Glomerular endothelial cell (primary cell): ENCODE measurements at regions not wholly inside any gene's neighbourhood (a gene's known extent, or its start where the extent isn't known, plus 50 kb on each side); places are given as distances from the start of the nearest gene placed in this dataset.
A peak's percentile ranks its signal among the peaks of the same experiment; 100 is the strongest.
"Not testable (repeated sequence)": the region's sequence is repeated elsewhere in the genome, so short reads cannot be mapped to it uniquely, and the experiment has no call there.

Experiments
- DNase-seq: peaks from one replicate; pipeline ENCODE4 v3.0.0-alpha.2; 2011; ENCODE audit warnings: low read depth, low spot score; ENCODE audit errors: extremely low read depth

GRCh38 chr21:27768046-27768637 lies 801.3 kb upstream of the ADAMTS5 start:
- DNase-seq: not testable (repeated sequence)

DNA sequence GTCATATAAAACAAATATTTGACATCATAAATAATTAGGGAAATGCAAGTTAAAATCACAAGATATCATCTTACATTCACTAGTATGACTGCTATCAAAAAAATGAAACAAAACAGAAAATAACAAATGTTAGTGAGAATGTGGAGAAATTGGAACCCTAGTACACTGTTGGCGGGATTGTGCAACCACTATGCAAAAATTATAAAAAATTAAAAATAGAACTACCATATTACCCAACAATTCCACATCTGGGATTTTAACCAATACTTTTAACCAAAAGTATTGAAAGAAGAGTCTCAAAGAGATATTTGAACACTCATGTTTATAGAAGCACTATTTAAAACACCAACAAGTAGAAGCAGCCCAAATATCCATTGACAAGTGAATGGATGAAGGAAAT lies 797.2 kb upstream of the ADAMTS5 start:
- DNase-seq: no peak

- DNase-seq: no peak
Observed at GRCh38 chr21:27761623-27762022, 794.7 kb upstream of the ADAMTS5 start.

- no peak for DNase-seq
Observed at GRCh38 chr21:27759820-27760219, 792.9 kb upstream of the ADAMTS5 start.

- DNase-seq: no peak
Observed at GRCh38 chr21:27759091-27759659, 792.3 kb upstream of the ADAMTS5 start.

GRCh38 chr21:27756191-27756590 lies 789.3 kb upstream of the ADAMTS5 start:
- no peak for DNase-seq

- no peak for DNase-seq
Observed at GRCh38 chr21:27743971-27744564, 777.2 kb upstream of the ADAMTS5 start.

GRCh38 chr21:27741736-27742135 lies 774.8 kb upstream of the ADAMTS5 start:
- no peak for DNase-seq

- no peak for DNase-seq
Observed at GRCh38 chr21:27740084-27740483, 773.2 kb upstream of the ADAMTS5 start.

GRCh38 chr21:27739187-27739586 lies 772.3 kb upstream of the ADAMTS5 start:
- DNase-seq: no peak

GRCh38 chr21:27735699-27736098 lies 768.8 kb upstream of the ADAMTS5 start:
- no peak for DNase-seq

- no peak for DNase-seq
Observed at GRCh38 chr21:27734146-27734545, 767.3 kb upstream of the ADAMTS5 start.

- no peak for DNase-seq
Observed at GRCh38 chr21:27725916-27726315, 759.0 kb upstream of the ADAMTS5 start.

- DNase-seq: no peak
Observed at GRCh38 chr21:27722095-27722494, 755.2 kb upstream of the ADAMTS5 start.

DNA sequence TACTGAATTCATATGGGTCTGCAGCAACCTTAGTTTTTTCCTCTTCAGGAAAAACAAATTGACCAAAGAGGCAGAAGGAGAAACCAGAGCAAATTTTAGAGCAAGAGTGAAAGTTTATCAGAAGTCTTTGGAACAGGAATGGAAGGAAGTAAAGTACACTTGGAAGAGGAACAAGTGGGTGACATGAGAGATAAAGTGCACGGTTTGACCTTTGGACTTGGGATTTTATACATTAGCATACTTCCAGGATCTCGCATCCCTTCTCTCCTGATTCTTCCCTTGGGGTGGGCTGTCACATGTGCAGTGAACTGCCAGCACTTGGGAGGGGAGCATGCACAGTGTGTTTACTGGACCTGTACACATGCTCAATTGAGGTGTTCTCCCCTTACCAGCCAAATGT lies 754.8 kb upstream of the ADAMTS5 start:
- DNase-seq: no peak

DNA sequence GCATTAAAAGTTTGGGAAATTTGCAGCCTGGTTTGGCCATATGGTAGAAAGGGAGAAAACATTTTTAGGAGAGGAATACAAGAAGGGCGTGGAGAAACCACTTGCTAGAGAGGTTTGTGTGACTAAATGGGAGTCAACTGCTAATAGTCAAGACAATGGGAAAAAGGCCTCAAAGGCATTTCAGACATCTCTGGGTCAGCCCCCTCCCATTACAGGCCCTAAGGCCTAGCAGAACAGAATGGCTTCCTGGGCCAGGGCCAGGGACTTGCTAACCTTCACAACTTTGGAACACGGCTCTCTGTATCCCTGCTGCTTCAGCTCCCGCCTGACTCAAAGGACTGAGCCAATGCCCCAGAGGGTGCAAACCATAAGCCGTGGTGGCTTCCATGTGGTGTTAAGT lies 752.3 kb upstream of the ADAMTS5 start:
- DNase-seq: no peak

DNA sequence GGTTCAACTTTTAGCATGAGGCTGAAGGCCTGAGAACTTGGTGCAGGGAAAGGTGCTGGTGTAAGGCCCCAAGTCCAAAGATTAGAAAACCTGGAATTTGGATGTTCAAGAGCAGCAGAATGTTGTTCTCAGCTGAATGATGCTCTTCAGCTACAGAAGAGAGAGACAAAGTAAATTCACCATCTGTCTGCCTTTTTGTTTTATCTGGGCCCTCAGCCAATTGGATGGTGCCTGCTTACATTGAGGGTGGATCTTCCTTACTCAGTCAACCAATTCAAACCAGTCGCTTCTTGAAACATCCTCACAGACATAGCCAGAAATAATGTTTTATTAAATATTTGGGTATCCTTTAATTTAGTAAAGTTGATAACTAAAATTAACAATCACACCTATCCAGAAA lies 748.2 kb upstream of the ADAMTS5 start:
- DNase-seq: no peak

DNA sequence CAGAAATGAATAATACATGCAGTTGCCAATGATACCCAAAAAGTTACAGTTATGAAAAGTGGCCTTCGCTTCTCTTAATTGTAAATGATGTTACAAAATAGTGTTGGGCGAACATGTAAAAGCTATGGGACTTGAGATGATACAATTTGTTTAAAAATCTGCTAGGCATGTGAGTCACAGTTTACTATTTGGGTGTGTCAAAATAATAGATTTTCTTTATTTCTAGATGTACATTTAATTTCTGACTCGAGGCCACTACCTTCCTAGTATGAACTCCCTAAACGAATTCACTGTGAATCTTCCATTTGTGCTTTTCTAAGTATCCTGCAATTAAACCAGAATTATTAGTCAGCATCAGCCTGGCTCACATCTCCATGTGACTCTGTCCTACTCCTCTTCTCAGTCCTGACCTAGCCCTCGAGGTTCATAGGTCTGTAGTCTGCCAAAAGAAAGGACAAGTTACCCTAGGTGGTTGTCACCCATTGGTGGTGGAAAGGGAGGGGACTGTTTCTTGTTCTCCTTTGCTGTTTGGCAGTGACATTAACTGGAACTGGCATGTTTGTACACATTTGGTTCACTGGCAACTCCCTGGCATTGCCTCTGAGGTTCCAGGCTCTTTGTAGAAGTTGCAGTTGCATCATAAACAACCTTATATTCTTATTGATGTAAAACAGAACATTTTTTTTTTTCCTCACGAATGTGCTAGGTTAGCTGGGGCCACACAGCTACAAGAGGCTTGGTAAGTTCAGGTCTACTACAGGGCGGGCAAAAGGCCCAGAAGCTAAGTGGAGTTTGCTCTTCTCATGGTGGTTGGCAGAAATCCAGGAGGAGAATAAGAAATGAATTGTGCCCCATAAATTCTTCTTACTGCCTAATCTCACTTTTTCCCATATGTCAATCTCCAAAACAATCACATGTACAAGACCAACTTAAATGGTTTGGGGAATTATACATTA lies 746.5 kb upstream of the ADAMTS5 start:
- no peak for DNase-seq

- no peak for DNase-seq
Observed at GRCh38 chr21:27704567-27705166, 737.8 kb upstream of the ADAMTS5 start.

GRCh38 chr21:27703791-27704190 lies 736.9 kb upstream of the ADAMTS5 start:
- no peak for DNase-seq

- DNase-seq: peak; percentile 60
Observed at GRCh38 chr21:27700974-27701614, 734.2 kb upstream of the ADAMTS5 start.
